ENCODE measurements at regions not wholly inside any gene's neighbourhood (a gene's known extent, or its start where the extent isn't known, plus 50 kb on each side); places are given as distances from the start of the nearest gene placed in this dataset.

DNA sequence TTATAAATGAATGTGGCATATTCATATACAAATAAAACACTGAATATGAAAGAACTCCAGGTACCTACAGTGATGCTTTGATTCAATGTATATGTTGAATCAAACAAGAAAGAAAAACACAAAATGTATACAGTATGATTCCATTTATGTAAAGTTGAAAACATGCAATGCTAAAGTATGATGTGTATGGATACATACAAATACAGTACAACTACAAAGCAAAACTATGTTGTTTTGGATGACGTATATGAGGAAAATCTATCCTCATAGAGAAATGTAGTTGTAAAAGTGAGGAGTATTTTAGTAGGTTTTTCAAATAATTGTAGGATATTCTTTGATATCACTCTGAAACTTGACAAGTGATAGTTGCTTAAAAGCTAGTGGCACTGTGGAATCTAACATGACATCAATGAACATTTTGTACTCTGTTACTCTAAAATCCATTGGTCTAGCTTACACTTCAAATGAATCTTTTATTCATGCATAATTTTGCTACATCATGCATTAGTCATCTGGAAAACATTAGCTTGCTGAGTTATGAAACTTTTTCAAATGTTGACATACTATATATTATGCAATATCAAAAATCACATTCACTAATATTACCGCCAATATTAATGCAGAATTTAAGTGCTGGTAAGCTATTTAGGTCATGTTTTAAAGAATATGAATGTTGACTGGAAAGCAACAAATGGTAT, 278.1 kb upstream of the CHRNA7 start:
- DNase-seq (ENCODE audit: insufficient read length, low spot score) (no peak), FAIRE-seq (no peak)
- TF ChIP-seq, protein P1, sequence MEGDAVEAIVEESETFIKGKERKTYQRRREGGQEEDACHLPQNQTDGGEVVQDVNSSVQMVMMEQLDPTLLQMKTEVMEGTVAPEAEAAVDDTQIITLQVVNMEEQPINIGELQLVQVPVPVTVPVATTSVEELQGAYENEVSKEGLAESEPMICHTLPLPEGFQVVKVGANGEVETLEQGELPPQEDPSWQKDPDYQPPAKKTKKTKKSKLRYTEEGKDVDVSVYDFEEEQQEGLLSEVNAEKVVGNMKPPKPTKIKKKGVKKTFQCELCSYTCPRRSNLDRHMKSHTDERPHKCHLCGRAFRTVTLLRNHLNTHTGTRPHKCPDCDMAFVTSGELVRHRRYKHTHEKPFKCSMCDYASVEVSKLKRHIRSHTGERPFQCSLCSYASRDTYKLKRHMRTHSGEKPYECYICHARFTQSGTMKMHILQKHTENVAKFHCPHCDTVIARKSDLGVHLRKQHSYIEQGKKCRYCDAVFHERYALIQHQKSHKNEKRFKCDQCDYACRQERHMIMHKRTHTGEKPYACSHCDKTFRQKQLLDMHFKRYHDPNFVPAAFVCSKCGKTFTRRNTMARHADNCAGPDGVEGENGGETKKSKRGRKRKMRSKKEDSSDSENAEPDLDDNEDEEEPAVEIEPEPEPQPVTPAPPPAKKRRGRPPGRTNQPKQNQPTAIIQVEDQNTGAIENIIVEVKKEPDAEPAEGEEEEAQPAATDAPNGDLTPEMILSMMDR (IDR thresholded peaks at IDR 0.05; ENCODE audit: insufficient read depth, missing control alignments) = no peak

DNA sequence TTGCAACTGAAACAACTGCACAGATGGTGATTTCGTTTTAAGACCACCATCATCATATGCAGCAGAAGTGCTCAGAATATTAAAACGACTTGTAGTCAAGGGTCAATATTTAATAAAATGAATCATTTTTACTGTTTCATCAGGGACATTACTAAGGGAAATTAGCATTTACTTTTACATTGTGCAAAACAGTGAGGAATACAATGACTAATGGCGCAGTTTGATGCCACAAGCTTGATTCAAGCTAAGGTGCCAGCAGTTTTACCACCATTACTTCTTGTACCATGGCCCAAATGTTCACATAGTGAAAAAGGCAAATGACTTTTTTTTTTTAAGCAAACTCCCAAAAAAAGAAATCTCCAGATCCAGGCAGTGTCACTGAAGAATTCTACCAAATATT, 277.4 kb upstream of the CHRNA7 start:
- FAIRE-seq (no peak), DNase-seq (ENCODE audit: insufficient read length, low spot score) (no peak)
- TF ChIP-seq, protein P1 (IDR thresholded peaks at IDR 0.05; ENCODE audit: insufficient read depth, missing control alignments) = no peak

DNA sequence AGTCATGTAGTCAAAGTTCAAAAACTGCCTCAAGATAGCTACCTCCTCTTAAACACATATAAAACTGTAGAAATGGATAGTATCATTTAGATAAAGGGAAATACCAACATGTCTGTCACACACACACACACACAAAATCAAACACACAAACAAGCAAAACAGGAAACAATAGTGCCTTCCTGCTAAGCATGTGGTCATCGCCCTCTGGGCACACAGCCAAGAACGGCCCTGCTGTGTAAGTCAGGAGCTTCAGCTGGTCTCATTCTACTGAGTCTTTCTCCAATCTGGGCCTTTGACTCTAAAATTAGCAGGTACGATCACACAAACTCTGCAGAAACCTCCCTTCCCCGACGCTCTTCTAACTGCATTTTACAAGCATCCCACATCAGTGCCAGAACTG, 272.2 kb upstream of the CHRNA7 start:
- TF ChIP-seq, protein P1 (IDR thresholded peaks at IDR 0.05; ENCODE audit: insufficient read depth, missing control alignments) = no peak
- no peak for DNase-seq (ENCODE audit: insufficient read length, low spot score)
- FAIRE-seq = no peak

DNA sequence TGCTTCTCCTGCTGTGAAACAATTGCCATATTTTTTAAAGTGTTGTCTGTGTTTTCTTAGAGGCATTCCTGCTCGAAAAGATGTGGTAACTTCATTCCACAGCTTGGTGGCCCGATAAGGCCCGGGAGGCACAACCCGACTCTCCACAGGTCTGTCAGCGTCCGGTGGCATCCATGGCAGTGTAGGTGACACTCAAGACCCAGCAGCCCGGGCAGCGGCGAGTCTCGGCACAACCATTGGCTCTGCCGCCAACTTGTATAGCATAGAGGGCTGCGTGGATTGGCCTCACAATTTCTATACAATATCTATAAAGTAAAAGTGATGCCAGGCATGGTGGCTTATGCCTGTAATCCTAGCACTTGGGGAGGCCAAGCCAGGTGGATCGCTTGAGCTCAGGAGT, 262.3 kb upstream of the CHRNA7 start:
- FAIRE-seq = no peak
- TF ChIP-seq, protein P1 (IDR thresholded peaks at IDR 0.05; ENCODE audit: insufficient read depth, missing control alignments) = no peak

DNA sequence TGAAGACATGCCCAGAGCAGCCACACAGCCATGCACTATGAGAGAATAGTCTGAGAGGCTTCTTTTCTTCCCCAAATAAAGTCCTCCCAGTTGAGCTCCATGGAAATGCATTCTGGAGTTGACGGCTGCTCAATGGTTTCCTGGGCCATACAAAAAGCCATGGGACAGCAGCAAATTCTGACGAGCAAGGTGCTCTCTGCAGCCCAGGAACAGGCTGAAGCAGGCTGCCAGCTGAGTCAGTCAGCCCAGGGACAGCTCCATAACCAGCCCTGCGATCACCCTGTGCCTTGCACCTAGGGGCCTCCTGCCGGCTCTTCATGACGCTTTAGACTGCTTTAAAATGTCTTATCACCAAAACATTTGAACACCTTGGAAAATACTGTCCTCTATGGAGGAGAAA, 256.3 kb upstream of the CHRNA7 start:
- DNase-seq (ENCODE audit: insufficient read length, low spot score) = no peak
- TF ChIP-seq, protein P1 (IDR thresholded peaks at IDR 0.05; ENCODE audit: insufficient read depth, missing control alignments) = no peak
- no peak for FAIRE-seq

More for the DNA sequence above, 262.3 kb upstream of the CHRNA7 start:
- DNase-seq (ENCODE audit: insufficient read length, low spot score) = no peak

DNA sequence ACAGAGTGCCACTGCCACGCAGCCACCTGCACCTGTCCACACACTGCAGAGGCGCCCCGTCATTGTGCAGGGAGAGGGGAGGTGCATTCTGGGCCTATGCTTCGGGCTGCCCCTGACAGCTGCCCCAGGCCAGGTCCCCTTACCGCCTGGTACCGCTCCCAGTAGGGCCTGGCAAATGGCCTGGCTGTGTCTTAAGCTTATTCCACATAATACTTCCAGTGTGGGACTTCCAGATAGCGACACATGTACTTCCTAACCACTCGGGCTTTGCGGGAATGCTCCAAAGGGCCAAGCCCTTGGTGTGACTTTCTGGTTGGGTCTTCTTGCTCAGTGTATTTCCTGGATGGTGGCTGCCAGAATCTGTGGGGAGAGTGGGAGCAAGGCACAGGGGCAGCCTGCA, 254.3 kb upstream of the CHRNA7 start:
- DNase-seq (ENCODE audit: insufficient read length, low spot score) (no peak), FAIRE-seq (no peak)
- TF ChIP-seq, protein P1 (IDR thresholded peaks at IDR 0.05; ENCODE audit: insufficient read depth, missing control alignments) = no peak

DNA sequence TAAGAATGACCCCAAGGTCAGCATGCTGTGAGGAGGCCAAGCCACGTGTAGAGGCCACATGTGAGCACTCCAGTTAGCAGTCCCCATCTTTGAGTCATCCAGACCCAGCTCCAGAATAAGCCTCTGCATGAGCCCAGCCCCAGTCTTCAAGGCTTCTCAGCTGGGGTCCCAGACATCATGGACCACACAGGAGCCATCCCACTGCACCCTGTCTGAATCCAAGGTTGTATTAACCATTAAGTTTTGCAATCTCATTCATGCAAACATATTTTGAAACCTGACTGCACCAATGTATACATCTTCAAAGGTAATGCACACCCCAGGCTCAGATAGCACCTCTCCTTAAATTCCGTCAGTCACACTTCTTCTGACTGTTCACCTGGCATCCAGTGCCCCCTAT, 249.1 kb upstream of the CHRNA7 start:
- TF ChIP-seq, protein P1 (IDR thresholded peaks at IDR 0.05; ENCODE audit: insufficient read depth, missing control alignments) = no peak
- no peak for DNase-seq (ENCODE audit: insufficient read length, low spot score)
- FAIRE-seq = no peak
